Kidney epithelial cell (primary cell): ENCODE measurements at regions not wholly inside any gene's neighbourhood (a gene's known extent, or its start where the extent isn't known, plus 50 kb on each side); places are given as distances from the start of the nearest gene placed in this dataset.

ENCODE experiments used
- DNase-seq: peaks from one replicate; pipeline ENCODE4 v3.0.0-alpha.2; 2010; ENCODE audit warnings: low read depth
- H3K27me3 ChIP-seq: 2 replicates; pipeline ENCODE4 v1.6.0; 2011; ENCODE audit warnings: low read length; ENCODE audit not compliant: control insufficient read depth, insufficient read depth
- H3K36me3 ChIP-seq: 2 replicates; pipeline ENCODE4 v1.5.1; 2011; ENCODE audit warnings: low read length; ENCODE audit not compliant: control insufficient read depth, insufficient read depth
- H3K4me3 ChIP-seq: 2 replicates; pipeline ENCODE4 v1.5.1; 2011; ENCODE audit warnings: low read depth, mild to moderate bottlenecking, control low read depth, low read length
- CTCF ChIP-seq: IDR thresholded peaks from 2 replicates; pipeline ENCODE4 v1.5.1; 2011; ENCODE audit warnings: mild to moderate bottlenecking, moderate library complexity, low read length, control low read depth, inconsistent platforms; ENCODE audit not compliant: insufficient read depth, poor library complexity, severe bottlenecking

DNA sequence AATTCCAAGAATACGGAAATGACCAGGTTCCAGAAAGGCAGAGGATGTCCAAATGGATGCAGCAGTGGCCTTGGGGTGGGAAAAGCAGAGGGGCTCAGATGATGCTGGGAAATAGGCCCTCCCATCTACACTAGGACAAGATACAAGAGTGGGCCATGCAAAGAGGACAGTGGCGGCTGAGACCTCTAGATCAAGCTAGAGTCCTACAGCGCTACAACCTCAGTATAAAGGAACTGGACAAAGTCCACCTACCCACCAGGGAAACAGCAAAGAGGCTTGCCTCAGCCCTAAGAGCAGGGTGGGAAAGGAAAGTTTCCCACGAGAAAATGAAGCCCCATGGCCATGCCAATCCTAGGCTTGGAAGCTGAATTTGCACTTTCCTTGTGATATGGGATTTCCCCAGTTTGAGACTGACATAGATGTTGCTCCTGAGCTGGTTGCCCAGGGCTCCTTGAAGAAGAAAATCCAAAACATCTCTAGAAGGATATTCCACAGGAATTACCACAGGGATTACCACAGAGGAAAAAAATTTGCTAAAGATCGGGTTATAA is 282.2 kb downstream of the MREG start:
- no peak for TF ChIP-seq CTCF
- H3K27me3 ChIP-seq: no peaks in the 10 kb centered on the region
- H3K4me3 ChIP-seq: no peak overlapping the region
- no peak for DNase-seq
- no peaks in the 10 kb centered on the region for H3K36me3 ChIP-seq

- no peak for DNase-seq
- no peaks in the 10 kb centered on the region for H3K36me3 ChIP-seq
- H3K4me3 ChIP-seq: no peak overlapping the region
- H3K27me3 ChIP-seq: no peaks in the 10 kb centered on the region
- no peak for TF ChIP-seq CTCF
Measured at GRCh38 chr2:215729985-215730620, 283.2 kb downstream of the MREG start.

DNA sequence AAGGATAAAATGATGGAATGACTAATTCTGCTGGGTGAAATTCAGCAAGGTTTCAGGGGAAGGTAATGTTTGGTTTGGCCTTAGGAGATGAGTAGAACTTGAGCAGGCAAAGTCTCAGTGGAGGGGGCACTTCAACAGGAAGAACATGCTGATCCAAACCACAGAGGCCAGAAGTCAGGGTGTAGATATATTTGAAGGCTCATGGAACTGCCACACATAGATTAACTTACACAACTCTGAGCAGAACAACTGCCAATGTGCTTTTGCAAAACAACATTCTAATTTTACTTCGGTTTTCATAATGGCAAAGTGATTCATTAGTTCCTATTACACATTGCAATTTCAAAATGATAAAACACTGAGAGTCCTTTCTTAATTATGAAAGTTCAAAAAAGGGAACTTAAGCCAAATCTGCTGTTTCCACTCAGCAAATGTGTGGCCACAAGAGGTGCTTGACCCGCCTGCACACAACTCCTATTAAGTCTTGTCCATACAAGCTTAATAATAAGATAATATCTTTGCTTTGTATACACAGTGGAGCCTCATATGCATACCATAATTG is 284.8 kb downstream of the MREG start:
- DNase-seq: no peak
- no peaks in the 10 kb centered on the region for H3K36me3 ChIP-seq
- no peak for TF ChIP-seq CTCF
- H3K4me3 ChIP-seq: no peak overlapping the region
- no peaks in the 10 kb centered on the region for H3K27me3 ChIP-seq

GRCh38 chr2:215727507-215728503 is 285.5 kb downstream of the MREG start:
- H3K4me3 ChIP-seq: no peak overlapping the region
- no peaks in the 10 kb centered on the region for H3K36me3 ChIP-seq
- H3K27me3 ChIP-seq: no peaks in the 10 kb centered on the region
- no peak for TF ChIP-seq CTCF
- DNase-seq: no peak

DNA sequence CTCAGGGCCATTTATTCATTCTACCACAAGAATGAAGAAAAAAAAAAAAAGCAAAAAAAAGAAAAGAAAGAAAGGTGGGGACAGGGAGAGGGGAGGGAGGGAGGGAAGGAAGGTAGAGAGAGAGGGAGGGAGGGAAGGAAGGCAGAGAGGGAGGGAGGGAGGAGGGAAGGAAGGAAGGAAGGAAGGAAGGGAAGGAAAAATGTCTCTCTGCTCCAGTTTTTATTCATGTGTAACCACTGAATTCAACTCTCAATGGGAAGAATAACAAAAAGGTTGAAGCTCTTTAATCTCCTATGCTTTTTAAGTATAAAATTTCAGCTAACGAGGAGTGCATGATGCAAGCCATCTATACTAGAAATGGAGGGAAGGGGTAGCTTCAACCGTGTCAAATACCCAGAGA is 287.3 kb downstream of the MREG start:
- H3K36me3 ChIP-seq: no peaks in the 10 kb centered on the region
- TF ChIP-seq CTCF: no peak
- no peak overlapping the region for H3K4me3 ChIP-seq
- no peak for DNase-seq
- no peaks in the 10 kb centered on the region for H3K27me3 ChIP-seq
